ENCODE measurements at regions not wholly inside any gene's neighbourhood (a gene's known extent, or its start where the extent isn't known, plus 50 kb on each side); places are given as distances from the start of the nearest gene placed in this dataset.

- no peak for TF ChIP-seq CTCF (IDR thresholded peaks at IDR 0.05; ENCODE audit: insufficient read depth, low read length, poor library complexity, severe bottlenecking)
- no peak for TF ChIP-seq EZH2phosphoT487 (conservative IDR thresholded peaks at IDR 0.05; ENCODE audit: low read length)
Measured at GRCh38 chr7:125279961-125280360, 350.3 kb upstream of the POT1 start.
